ENCODE measurements at regions not wholly inside any gene's neighbourhood (a gene's known extent, or its start where the extent isn't known, plus 50 kb on each side); places are given as distances from the start of the nearest gene placed in this dataset. TPM values are rescaled to one million over a fixed set of nuclear protein-coding genes. Genes with fewer than 3 reads are reported as not detected.

Small RNA genes in the stretch of these regions (small RNA-seq; reads per million reads assigned to genes)
- not detected for gene SRIP2 (ENCODE audit: insufficient read depth)
